DND-41 (cell line): ENCODE measurements at regions not wholly inside any gene's neighbourhood (a gene's known extent, or its start where the extent isn't known, plus 50 kb on each side); places are given as distances from the start of the nearest gene placed in this dataset.

ENCODE experiments used
- ATAC-seq: fragments of 200-7000 bp; cut with Tn5 transposase; 3 replicates; pipeline ENCODE4 v1.9.1; 2021; ENCODE audit warnings: low read depth; ENCODE audit not compliant: insufficient read depth
- DNase-seq: peaks from one replicate; pipeline ENCODE4 v3.0.0-alpha.2; 2020
- H2AFZ ChIP-seq: 2 replicates; pipeline ENCODE4 v1.6.0; 2012; ENCODE audit warnings: low read depth, low read length
- H3K27ac ChIP-seq: 2 replicates; pipeline ENCODE4 v1.5.1; 2012; ENCODE audit warnings: low read length, inconsistent platforms
- H3K27me3 ChIP-seq: fragments of 200-600 bp; sonication (generic); 2 replicates; pipeline ENCODE4 v1.6.0; 2012; ENCODE audit warnings: low read length, mild to moderate bottlenecking, inconsistent platforms; ENCODE audit not compliant: insufficient read depth, poor library complexity
- H3K36me3 ChIP-seq: 2 replicates; pipeline ENCODE4 v1.5.1; 2012; ENCODE audit warnings: low read length, inconsistent platforms; ENCODE audit not compliant: insufficient read depth
- H3K4me1 ChIP-seq: 2 replicates; pipeline ENCODE4 v1.5.1; 2012; ENCODE audit warnings: mild to moderate bottlenecking, low read length; ENCODE audit not compliant: insufficient read depth
- H3K4me2 ChIP-seq: 2 replicates; pipeline ENCODE4 v1.6.0; 2012; ENCODE audit warnings: mild to moderate bottlenecking, moderate library complexity, low read length, inconsistent platforms; ENCODE audit not compliant: insufficient read depth
- H3K4me3 ChIP-seq, 2 experiments: fragments of 200-600 bp in 1 of 2; shearing (Covaris generic) in 1 of 2; 2 replicates each; pipeline ENCODE4 v1.5.1; 2012 to 2016; ENCODE audit warnings: inconsistent platforms in 2 of 2, low read length in 2 of 2, mild to moderate bottlenecking in 2 of 2, low read depth in 1 of 2, moderate library complexity in 1 of 2
- H3K79me2 ChIP-seq: 2 replicates; pipeline ENCODE4 v1.6.0; 2012; ENCODE audit warnings: low read length, inconsistent platforms; ENCODE audit not compliant: insufficient read depth
- H3K9ac ChIP-seq: 2 replicates; pipeline ENCODE4 v1.6.0; 2012; ENCODE audit warnings: low read depth, mild to moderate bottlenecking, inconsistent platforms, low read length, moderate library complexity
- H3K9me3 ChIP-seq: 2 replicates; pipeline ENCODE4 v1.5.1; 2012; ENCODE audit warnings: low read length, moderate library complexity, mild to moderate bottlenecking, inconsistent platforms; ENCODE audit not compliant: insufficient read depth, severe bottlenecking
- H4K20me1 ChIP-seq: 2 replicates; pipeline ENCODE4 v1.6.0; 2012; ENCODE audit warnings: low read length; ENCODE audit not compliant: insufficient read depth
- EZH2 ChIP-seq: IDR thresholded peaks from 3 replicates; pipeline ENCODE4 v1.6.1; 2012; ENCODE audit warnings: borderline replicate concordance, low read depth, mild to moderate bottlenecking, moderate library complexity, low read length, inconsistent platforms; ENCODE audit not compliant: severe bottlenecking
- TF ChIP-seq, protein P1 (sequence below): IDR thresholded peaks from 2 replicates; pipeline ENCODE4 v1.5.1; 2012; ENCODE audit warnings: borderline replicate concordance, low read length, moderate library complexity, mild to moderate bottlenecking; ENCODE audit not compliant: poor library complexity, severe bottlenecking; ENCODE audit errors: extremely low read depth

DNA sequence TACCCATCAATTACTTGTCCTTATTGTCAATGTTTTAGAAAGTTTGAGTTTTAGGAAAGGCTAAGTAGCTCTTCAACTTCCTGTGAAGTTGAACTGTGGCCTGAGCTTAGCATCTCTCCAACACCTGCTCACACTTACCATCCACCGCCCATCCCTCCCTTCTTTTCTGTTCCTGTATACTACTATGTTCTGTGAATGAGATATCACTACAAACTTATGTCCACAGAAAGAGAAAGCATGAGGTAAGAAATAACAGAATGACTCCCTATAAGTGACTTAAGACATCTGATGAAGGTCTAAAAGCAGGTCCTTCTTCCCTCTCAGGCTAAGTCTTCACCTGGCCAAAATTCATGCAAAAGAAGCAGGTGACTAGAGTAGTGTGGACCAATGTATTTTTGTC is 246.3 kb upstream of the PREP start:
- peak; percentile 43 for ATAC-seq
- Histone ChIP-seq H3K9me3 (no peaks in the 10 kb centered on the region), H3K4me3 (no peak overlapping the region), H4K20me1 (no peaks in the 10 kb centered on the region), H2AFZ (no peak overlapping the region), H3K79me2 (no peaks in the 10 kb centered on the region), H3K36me3 (no peaks in the 10 kb centered on the region), H3K4me2 (no peak overlapping the region), H3K4me1 (peaks cover 65% of the 10 kb centered on the region), H3K9ac (no peak overlapping the region), H3K27me3 (no peaks in the 10 kb centered on the region), H3K27ac (no peak overlapping the region)
- TF ChIP-seq, protein P1, sequence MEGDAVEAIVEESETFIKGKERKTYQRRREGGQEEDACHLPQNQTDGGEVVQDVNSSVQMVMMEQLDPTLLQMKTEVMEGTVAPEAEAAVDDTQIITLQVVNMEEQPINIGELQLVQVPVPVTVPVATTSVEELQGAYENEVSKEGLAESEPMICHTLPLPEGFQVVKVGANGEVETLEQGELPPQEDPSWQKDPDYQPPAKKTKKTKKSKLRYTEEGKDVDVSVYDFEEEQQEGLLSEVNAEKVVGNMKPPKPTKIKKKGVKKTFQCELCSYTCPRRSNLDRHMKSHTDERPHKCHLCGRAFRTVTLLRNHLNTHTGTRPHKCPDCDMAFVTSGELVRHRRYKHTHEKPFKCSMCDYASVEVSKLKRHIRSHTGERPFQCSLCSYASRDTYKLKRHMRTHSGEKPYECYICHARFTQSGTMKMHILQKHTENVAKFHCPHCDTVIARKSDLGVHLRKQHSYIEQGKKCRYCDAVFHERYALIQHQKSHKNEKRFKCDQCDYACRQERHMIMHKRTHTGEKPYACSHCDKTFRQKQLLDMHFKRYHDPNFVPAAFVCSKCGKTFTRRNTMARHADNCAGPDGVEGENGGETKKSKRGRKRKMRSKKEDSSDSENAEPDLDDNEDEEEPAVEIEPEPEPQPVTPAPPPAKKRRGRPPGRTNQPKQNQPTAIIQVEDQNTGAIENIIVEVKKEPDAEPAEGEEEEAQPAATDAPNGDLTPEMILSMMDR, result no peak
- TF ChIP-seq EZH2, result no peak
- peak; percentile 26 for DNase-seq

DNA sequence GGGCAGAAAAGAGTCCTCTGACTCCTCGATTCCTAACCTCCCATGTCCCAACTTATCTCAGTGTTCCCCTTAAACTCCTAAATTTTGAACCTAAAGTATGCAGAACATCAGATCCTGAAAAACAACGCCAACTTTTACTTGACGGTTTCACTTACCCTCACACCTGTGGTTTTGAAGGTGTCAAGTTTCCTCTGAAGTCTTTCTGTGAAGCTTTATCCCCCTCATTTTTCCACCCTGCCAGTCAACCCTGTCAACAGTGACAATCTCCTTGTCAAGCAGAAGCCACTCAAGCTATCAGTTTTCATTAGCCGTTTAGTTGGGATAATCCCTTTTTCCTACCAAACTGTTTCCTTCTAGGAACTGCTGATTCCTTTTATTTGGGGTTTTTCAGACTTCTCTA is 245.4 kb upstream of the PREP start:
- TF ChIP-seq, protein P1, result no peak
- no peak for TF ChIP-seq EZH2
- Histone ChIP-seq H3K9ac (no peak overlapping the region), H3K36me3 (no peaks in the 10 kb centered on the region), H3K79me2 (no peaks in the 10 kb centered on the region), H3K9me3 (no peaks in the 10 kb centered on the region), H4K20me1 (no peaks in the 10 kb centered on the region), H3K4me1 (peaks cover 73% of the 10 kb centered on the region), H3K4me3 (no peak overlapping the region), H3K4me2 (no peak overlapping the region), H2AFZ (no peak overlapping the region), H3K27me3 (no peaks in the 10 kb centered on the region), H3K27ac (no peak overlapping the region)
- DNase-seq (no peak), ATAC-seq (no peak)

DNA sequence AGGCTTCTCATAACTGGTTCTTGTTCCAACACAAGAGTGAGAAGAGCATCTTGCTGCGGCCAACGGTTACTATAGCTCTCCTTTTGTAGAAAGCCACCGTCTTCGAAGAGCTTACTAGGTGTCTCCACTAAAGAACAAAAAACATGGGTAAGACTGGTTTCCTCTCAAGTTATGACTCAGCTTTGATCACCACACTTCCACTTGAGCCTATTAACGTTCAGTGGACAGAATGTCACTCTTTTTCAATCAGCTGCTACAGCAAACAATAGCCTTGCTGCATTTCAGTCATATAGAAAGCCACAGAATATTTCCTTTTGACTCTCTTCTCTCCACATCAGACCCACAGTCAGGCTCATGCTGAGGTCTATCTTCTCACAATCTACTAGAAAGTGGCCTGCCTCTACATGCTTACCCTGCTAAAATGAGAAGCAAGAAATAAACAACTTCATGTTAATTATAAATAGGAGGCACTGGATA is 243.5 kb upstream of the PREP start:
- DNase-seq, result peak; percentile 45
- no peak overlapping the region for H3K4me2 ChIP-seq

DNA sequence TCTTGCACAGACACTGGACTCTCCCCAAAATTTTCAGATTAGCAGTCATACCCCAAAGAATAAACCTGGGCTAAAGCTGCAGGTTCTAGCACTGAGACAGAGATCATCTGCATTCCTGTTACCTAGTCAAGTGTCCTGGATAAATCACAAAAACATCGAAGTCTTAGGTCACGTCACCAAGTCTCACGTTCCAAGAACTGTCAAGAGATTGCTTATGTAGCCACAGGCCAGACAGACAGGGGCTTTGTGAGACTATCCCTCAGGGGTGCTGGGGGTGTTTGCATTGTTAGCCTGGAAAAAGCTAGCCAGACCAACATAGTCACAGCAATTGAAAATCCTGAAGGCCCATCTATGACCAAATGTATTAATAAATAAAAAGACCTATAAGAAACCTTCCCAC is 243.1 kb upstream of the PREP start:
- no peak for DNase-seq

More for the DNA sequence above, 243.5 kb upstream of the PREP start:
- peak; percentile 64 for ATAC-seq
- Histone ChIP-seq H3K4me3 (no peak overlapping the region), H3K27ac (peak overlapping the region; percentile 56), H4K20me1 (no peaks in the 10 kb centered on the region), H3K27me3 (no peaks in the 10 kb centered on the region), H3K79me2 (no peaks in the 10 kb centered on the region), H3K36me3 (no peaks in the 10 kb centered on the region), H3K4me1 (peaks cover 83% of the 10 kb centered on the region), H3K9me3 (no peaks in the 10 kb centered on the region), H2AFZ (no peak overlapping the region), H3K9ac (no peak overlapping the region)
- TF ChIP-seq EZH2, result no peak
- TF ChIP-seq, protein P1, result no peak

More for the DNA sequence above, 243.1 kb upstream of the PREP start:
- Histone ChIP-seq H3K9ac (no peak overlapping the region), H3K4me1 (peaks cover 86% of the 10 kb centered on the region), H3K9me3 (no peaks in the 10 kb centered on the region), H3K4me2 (no peak overlapping the region), H3K79me2 (no peaks in the 10 kb centered on the region), H3K27me3 (no peaks in the 10 kb centered on the region), H3K36me3 (no peaks in the 10 kb centered on the region), H2AFZ (no peak overlapping the region), H3K4me3 (no peak overlapping the region), H4K20me1 (no peaks in the 10 kb centered on the region), H3K27ac (peak overlapping the region; percentile 35; the same call in 1 of the 2 replicates)
- TF ChIP-seq, protein P1, result no peak
- TF ChIP-seq EZH2, result no peak
- no peak for ATAC-seq
